HG03558 (cell line): ENCODE measurements at regions not wholly inside any gene's neighbourhood (a gene's known extent, or its start where the extent isn't known, plus 50 kb on each side); places are given as distances from the start of the nearest gene placed in this dataset.

Experiments
- ATAC-seq: cut with Tn5 transposase; IDR thresholded peaks from one replicate; pipeline ENCODE4 v1.9.1; 2021; ENCODE audit warnings: moderate number of reproducible peaks; ENCODE audit not compliant: unreplicated experiment; ENCODE audit errors: extremely low read depth

- ATAC-seq: no peak
Observed at GRCh38 chr15:96504371-96504770, 173.9 kb downstream of the NR2F2 start.

- no peak for ATAC-seq
Observed at GRCh38 chr15:96505014-96505413, 174.5 kb downstream of the NR2F2 start.

GRCh38 chr15:96514607-96515285 lies 184.2 kb downstream of the NR2F2 start:
- ATAC-seq: no peak

GRCh38 chr15:96515371-96515770 lies 184.9 kb downstream of the NR2F2 start:
- no peak for ATAC-seq

GRCh38 chr15:96521386-96521785 lies 190.9 kb downstream of the NR2F2 start:
- ATAC-seq: no peak

- ATAC-seq: no peak
Observed at GRCh38 chr15:96524676-96525417, 194.3 kb downstream of the NR2F2 start.

GRCh38 chr15:96535148-96535547 lies 204.6 kb downstream of the NR2F2 start:
- no peak for ATAC-seq

GRCh38 chr15:96538491-96538890 lies 208.0 kb downstream of the NR2F2 start:
- ATAC-seq: no peak

- no peak for ATAC-seq
Observed at GRCh38 chr15:96540283-96540682, 209.8 kb downstream of the NR2F2 start.

- no peak for ATAC-seq
Observed at GRCh38 chr15:96542130-96542770, 211.8 kb downstream of the NR2F2 start.

- no peak for ATAC-seq
Observed at GRCh38 chr15:96544162-96544756, 213.8 kb downstream of the NR2F2 start.

GRCh38 chr15:96549136-96549535 lies 218.6 kb downstream of the NR2F2 start:
- no peak for ATAC-seq

GRCh38 chr15:96551196-96551595 lies 220.7 kb downstream of the NR2F2 start:
- ATAC-seq: no peak

- no peak for ATAC-seq
Observed at GRCh38 chr15:96551722-96552121, 221.2 kb downstream of the NR2F2 start.

GRCh38 chr15:96553006-96553405 lies 222.5 kb downstream of the NR2F2 start:
- ATAC-seq: no peak

GRCh38 chr15:96553451-96553850 lies 223.0 kb downstream of the NR2F2 start:
- no peak for ATAC-seq

GRCh38 chr15:96553931-96554330 lies 223.4 kb downstream of the NR2F2 start:
- no peak for ATAC-seq

GRCh38 chr15:96554541-96554940 lies 224.0 kb downstream of the NR2F2 start:
- no peak for ATAC-seq

- no peak for ATAC-seq
Observed at GRCh38 chr15:96559087-96559486, 228.6 kb downstream of the NR2F2 start.

GRCh38 chr15:96559631-96560030 lies 229.1 kb downstream of the NR2F2 start:
- no peak for ATAC-seq
